ENCODE measurements at regions not wholly inside any gene's neighbourhood (a gene's known extent, or its start where the extent isn't known, plus 50 kb on each side); places are given as distances from the start of the nearest gene placed in this dataset.
A peak's percentile ranks its signal among the peaks of the same experiment; 100 is the strongest.
"Not testable (repeated sequence)": the region's sequence is repeated elsewhere in the genome, so short reads cannot be mapped to it uniquely, and the experiment has no call there.

DNA sequence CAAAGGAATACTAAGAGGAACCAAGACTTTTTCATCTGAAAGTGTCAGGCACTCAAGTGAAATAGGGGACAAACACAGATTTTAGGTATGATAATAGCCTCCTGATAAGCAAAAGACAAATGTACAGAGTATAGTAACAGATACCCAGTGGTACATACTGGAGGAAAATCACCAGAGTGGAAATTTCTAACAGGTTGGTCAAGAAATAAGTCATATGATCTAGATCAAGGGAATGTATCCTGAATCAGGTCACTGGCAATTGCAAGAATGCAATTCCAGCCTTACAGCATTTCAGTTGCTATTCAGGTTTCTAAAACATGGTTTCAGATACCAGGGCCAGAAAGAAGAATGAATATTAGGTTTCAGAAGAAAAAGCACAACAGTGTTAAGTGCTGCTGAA, 82.2 kb upstream of the SLCO6A1 start:
- no peak for DNase-seq (ENCODE audit: low read depth)
- TF ChIP-seq CTCF (IDR thresholded peaks at IDR 0.05; ENCODE audit: insufficient read depth, low read length, poor library complexity, severe bottlenecking) = no peak
- no peak overlapping the region for H3K4me3 ChIP-seq (ENCODE audit: low read depth, low read length)
- H3K36me3 ChIP-seq (ENCODE audit: control insufficient read depth, insufficient read depth, low read length) = no peaks in the 10 kb centered on the region
- no peaks in the 10 kb centered on the region for H3K27me3 ChIP-seq (ENCODE audit: control insufficient read depth, insufficient read depth, low read length)

GRCh38 chr5:102582696-102583095, 83.9 kb upstream of the SLCO6A1 start:
- Histone ChIP-seq H3K27me3 (ENCODE audit: control insufficient read depth, insufficient read depth, low read length) (no peaks in the 10 kb centered on the region), H3K36me3 (ENCODE audit: control insufficient read depth, insufficient read depth, low read length) (no peaks in the 10 kb centered on the region), H3K4me3 (ENCODE audit: low read depth, low read length) (no peak overlapping the region)
- no peak for DNase-seq (ENCODE audit: low read depth)
- no peak for TF ChIP-seq CTCF (IDR thresholded peaks at IDR 0.05; ENCODE audit: insufficient read depth, low read length, poor library complexity, severe bottlenecking)

DNA sequence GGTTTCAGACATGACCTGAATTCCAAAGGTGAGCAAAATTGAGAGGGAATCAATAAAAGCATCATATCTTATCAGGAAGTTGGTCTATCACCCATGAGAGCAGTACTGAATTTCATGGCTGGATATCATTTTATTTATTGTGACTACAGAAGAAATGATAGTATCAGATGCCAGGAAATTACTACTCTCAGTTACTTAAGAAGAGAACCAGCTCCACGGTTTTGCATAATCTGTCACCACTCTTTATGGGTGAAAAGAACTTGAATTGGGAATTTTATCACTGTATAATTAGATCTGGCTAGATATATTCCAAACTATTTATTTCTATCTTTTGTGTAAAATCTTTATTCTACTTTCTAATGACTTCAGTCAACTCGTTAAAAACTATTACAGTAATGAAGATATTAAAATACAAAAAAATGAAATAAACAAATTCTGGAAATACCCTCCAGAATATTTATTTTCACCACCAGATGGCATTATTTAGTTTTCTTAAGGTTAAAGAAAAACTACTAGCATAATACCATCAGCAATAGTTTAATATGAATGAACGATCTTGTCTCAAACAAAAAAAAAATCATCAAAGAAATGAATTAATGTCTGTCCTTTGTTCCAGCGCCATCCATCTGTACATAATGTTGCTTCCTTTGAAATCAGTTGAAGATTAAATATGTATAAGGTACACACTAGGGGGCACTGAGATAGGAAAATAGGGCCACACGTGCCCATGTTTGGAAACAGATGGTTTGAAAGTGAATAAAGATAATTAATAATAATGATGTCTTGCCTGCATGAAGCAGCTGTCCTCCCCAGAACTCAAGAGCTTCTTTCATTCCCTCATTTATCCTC, 84.7 kb upstream of the SLCO6A1 start:
- Histone ChIP-seq H3K36me3 (ENCODE audit: control insufficient read depth, insufficient read depth, low read length) (no peaks in the 10 kb centered on the region), H3K4me3 (ENCODE audit: low read depth, low read length) (no peak overlapping the region), H3K27me3 (ENCODE audit: control insufficient read depth, insufficient read depth, low read length) (no peaks in the 10 kb centered on the region)
- peak; percentile 38 for TF ChIP-seq CTCF (IDR thresholded peaks at IDR 0.05; ENCODE audit: insufficient read depth, low read length, poor library complexity, severe bottlenecking)
- DNase-seq (ENCODE audit: low read depth) = no peak

DNA sequence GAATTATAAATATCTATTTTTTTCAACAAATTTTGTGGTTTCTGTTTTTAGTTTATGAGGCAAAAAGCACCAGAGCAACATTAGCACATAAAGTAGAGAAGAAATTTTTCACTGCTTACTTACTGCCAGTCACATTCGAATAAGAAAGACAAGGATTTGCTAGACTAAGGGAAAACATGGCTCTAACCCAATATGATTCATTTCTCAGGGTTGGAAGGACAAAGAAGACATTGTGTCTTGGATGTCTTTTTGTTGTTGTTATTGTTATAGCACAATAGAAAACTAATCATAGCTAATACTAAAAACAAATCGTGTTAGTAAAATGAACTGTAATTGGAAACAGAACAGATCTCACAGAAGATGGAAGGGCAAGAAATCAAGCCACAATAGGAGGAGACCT, 90.9 kb upstream of the SLCO6A1 start:
- Histone ChIP-seq H3K27me3 (ENCODE audit: control insufficient read depth, insufficient read depth, low read length) (no peaks in the 10 kb centered on the region), H3K4me3 (ENCODE audit: low read depth, low read length) (no peak overlapping the region), H3K36me3 (ENCODE audit: control insufficient read depth, insufficient read depth, low read length) (no peaks in the 10 kb centered on the region)
- DNase-seq (ENCODE audit: low read depth) = no peak
- TF ChIP-seq CTCF (IDR thresholded peaks at IDR 0.05; ENCODE audit: insufficient read depth, low read length, poor library complexity, severe bottlenecking) = no peak

- DNase-seq (ENCODE audit: low read depth) = no peak
- Histone ChIP-seq H3K27me3 (ENCODE audit: control insufficient read depth, insufficient read depth, low read length) (no peaks in the 10 kb centered on the region), H3K36me3 (ENCODE audit: control insufficient read depth, insufficient read depth, low read length) (no peaks in the 10 kb centered on the region), H3K4me3 (ENCODE audit: low read depth, low read length) (no peak overlapping the region)
- TF ChIP-seq CTCF (IDR thresholded peaks at IDR 0.05; ENCODE audit: insufficient read depth, low read length, poor library complexity, severe bottlenecking) = no peak
Measured at GRCh38 chr5:102590467-102590866, 91.7 kb upstream of the SLCO6A1 start.

GRCh38 chr5:102591650-102592049, 92.8 kb upstream of the SLCO6A1 start:
- Histone ChIP-seq H3K4me3 (ENCODE audit: low read depth, low read length) (no peak overlapping the region), H3K36me3 (ENCODE audit: control insufficient read depth, insufficient read depth, low read length) (no peaks in the 10 kb centered on the region), H3K27me3 (ENCODE audit: control insufficient read depth, insufficient read depth, low read length) (no peaks in the 10 kb centered on the region)
- TF ChIP-seq CTCF (IDR thresholded peaks at IDR 0.05; ENCODE audit: insufficient read depth, low read length, poor library complexity, severe bottlenecking) = no peak
- no peak for DNase-seq (ENCODE audit: low read depth)

GRCh38 chr5:102592586-102592985, 93.8 kb upstream of the SLCO6A1 start:
- not testable (repeated sequence) for H3K36me3 ChIP-seq (ENCODE audit: control insufficient read depth, insufficient read depth, low read length); H3K27me3 ChIP-seq (ENCODE audit: control insufficient read depth, insufficient read depth, low read length); H3K4me3 ChIP-seq (ENCODE audit: low read depth, low read length); DNase-seq (ENCODE audit: low read depth)

Measured in kidney epithelial cell (primary cell).